ENCODE measurements at regions not wholly inside any gene's neighbourhood (a gene's known extent, or its start where the extent isn't known, plus 50 kb on each side); places are given as distances from the start of the nearest gene placed in this dataset.
A peak's percentile ranks its signal among the peaks of the same experiment; 100 is the strongest.

- WGBS (ENCODE audit: extremely low coverage, insufficient read length, low lambda C conversion rate) = no CpG with 5 or more reads among the region's 2 CpGs
- no peak overlapping the region for H3K9ac ChIP-seq (ENCODE audit: extremely low read depth, insufficient read length, low read length)
- Mint-ChIP-seq H3K4me1 (peaks cover 9 to 17% of the 10 kb centered on the region in 2 experiments), H3K9me3 (no peaks in the 10 kb centered on the region), H3K27ac (peak overlapping the region in 1 of 3 experiments; percentile 96; a peak in 3 of 7 replicates), H3K27me3 (ENCODE audit: low read depth) (no peaks in the 10 kb centered on the region), H3K4me3 (no peak overlapping the region), H3K36me3 (ENCODE audit: insufficient read depth in 1 of 3, low read depth in 3 of 3) (no peaks in the 10 kb centered on the region)
- H3K79me1 ChIP-seq (ENCODE audit: insufficient read depth, low read depth, low read length, poor library complexity, severe bottlenecking) = no peaks in the 10 kb centered on the region
- H3K9me3 ChIP-seq (ENCODE audit: control insufficient read depth, low read depth, low read length) = no peaks in the 10 kb centered on the region
- no peak overlapping the region for H2BK120ac ChIP-seq (ENCODE audit: low read depth, low read length, poor library complexity, severe bottlenecking)
- no peaks in the 10 kb centered on the region for H3K27me3 ChIP-seq (ENCODE audit: insufficient read depth, low read length)
- no peak overlapping the region for H3K23ac ChIP-seq (ENCODE audit: insufficient read length, low read depth, low read length)
- H3K79me2 ChIP-seq (ENCODE audit: insufficient read depth, low read length) = no peaks in the 10 kb centered on the region
- H4K91ac ChIP-seq (ENCODE audit: insufficient read length, low read depth, low read length) = no peak overlapping the region
- no peaks in the 10 kb centered on the region for H3K23me2 ChIP-seq (ENCODE audit: insufficient read length, low read depth, low read length, poor library complexity, severe bottlenecking)
- H3K4me1 ChIP-seq (ENCODE audit: insufficient read depth, low read length) = no peaks in the 10 kb centered on the region
- no peak overlapping the region for H4K8ac ChIP-seq (replicated peaks; ENCODE audit: insufficient read length, low read depth, low read length)
- H3K4me2 ChIP-seq (ENCODE audit: insufficient read depth, insufficient read length, low read length) = no peak overlapping the region
- no peak overlapping the region for H2BK12ac ChIP-seq (ENCODE audit: insufficient read length, low read depth, low read length)
- no peak overlapping the region for H2BK15ac ChIP-seq (ENCODE audit: low read depth, low read length)
- no peak overlapping the region for H4K5ac ChIP-seq (ENCODE audit: insufficient read length, low read depth, low read length)
- no peak overlapping the region for H3K56ac ChIP-seq (ENCODE audit: insufficient read length, low read depth, low read length)
- H2BK20ac ChIP-seq (ENCODE audit: low read depth, low read length, poor library complexity, severe bottlenecking) = no peak overlapping the region
- no peak overlapping the region for H3K14ac ChIP-seq (ENCODE audit: insufficient read depth, low read length)
- H2AK5ac ChIP-seq (ENCODE audit: insufficient read length, low read length) = no peak overlapping the region
- DNase-seq = peak; percentile 47
- no peak overlapping the region for H2BK5ac ChIP-seq (ENCODE audit: insufficient read length, low read length)
- H3T11ph ChIP-seq (ENCODE audit: low read length) = no peak overlapping the region
- no peak overlapping the region for H3K4ac ChIP-seq (ENCODE audit: low read depth, low read length)
- TF ChIP-seq, protein P1, sequence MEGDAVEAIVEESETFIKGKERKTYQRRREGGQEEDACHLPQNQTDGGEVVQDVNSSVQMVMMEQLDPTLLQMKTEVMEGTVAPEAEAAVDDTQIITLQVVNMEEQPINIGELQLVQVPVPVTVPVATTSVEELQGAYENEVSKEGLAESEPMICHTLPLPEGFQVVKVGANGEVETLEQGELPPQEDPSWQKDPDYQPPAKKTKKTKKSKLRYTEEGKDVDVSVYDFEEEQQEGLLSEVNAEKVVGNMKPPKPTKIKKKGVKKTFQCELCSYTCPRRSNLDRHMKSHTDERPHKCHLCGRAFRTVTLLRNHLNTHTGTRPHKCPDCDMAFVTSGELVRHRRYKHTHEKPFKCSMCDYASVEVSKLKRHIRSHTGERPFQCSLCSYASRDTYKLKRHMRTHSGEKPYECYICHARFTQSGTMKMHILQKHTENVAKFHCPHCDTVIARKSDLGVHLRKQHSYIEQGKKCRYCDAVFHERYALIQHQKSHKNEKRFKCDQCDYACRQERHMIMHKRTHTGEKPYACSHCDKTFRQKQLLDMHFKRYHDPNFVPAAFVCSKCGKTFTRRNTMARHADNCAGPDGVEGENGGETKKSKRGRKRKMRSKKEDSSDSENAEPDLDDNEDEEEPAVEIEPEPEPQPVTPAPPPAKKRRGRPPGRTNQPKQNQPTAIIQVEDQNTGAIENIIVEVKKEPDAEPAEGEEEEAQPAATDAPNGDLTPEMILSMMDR (conservative IDR thresholded peaks at IDR 0.05) = no peak
- H4K20me1 ChIP-seq (ENCODE audit: control insufficient read depth, insufficient read depth, insufficient read length) = no peaks in the 10 kb centered on the region
- no peak overlapping the region for H3K27ac ChIP-seq (ENCODE audit: insufficient read length, low read depth, low read length)
- H3K18ac ChIP-seq (ENCODE audit: insufficient read length, low read depth, low read length) = no peak overlapping the region
- H2AFZ ChIP-seq (ENCODE audit: low read length) = no peak overlapping the region
These were observed 130.6 kb downstream of the FBXO8 start for GRCh38 chr4:174152717-174153466.
